Activated B cell treated with CpG ODN at 0.5 μM for 24 hours (primary cell): ENCODE measurements at regions not wholly inside any gene's neighbourhood (a gene's known extent, or its start where the extent isn't known, plus 50 kb on each side); places are given as distances from the start of the nearest gene placed in this dataset.

Experiments
- ATAC-seq: fragments of 200-7000 bp; cut with Tn5 transposase; one replicate; pipeline ENCODE4 v1.10.0; 2021; ENCODE audit warnings: low read depth, mild to moderate bottlenecking, moderate library complexity
- CTCF ChIA-PET: fragments of 350-600 bp; sonication (Branson Sonifier 250); formaldehyde crosslinking; loops from one replicate; lab custom pipeline; 2021; ENCODE audit warnings: antibody characterized with exemption; lab: Charles Lee
- POLR2A ChIA-PET: fragments of 350-600 bp; sonication (Branson Sonifier 250); formaldehyde crosslinking; loops from one replicate; lab custom pipeline; 2021; ENCODE audit warnings: antibody characterized with exemption; lab: Charles Lee
- DNase-seq: peaks from one replicate; pipeline ENCODE4 v3.0.0; 2022
- H3K27ac Mint-ChIP-seq: one replicate; pipeline ENCODE4 v1.8.0; 2020; ENCODE audit warnings: mixed read lengths
- H3K27me3 Mint-ChIP-seq: one replicate; pipeline ENCODE4 v1.8.0; 2021; ENCODE audit warnings: mixed read lengths
- H3K36me3 Mint-ChIP-seq: one replicate; pipeline ENCODE4 v1.8.0; 2021; ENCODE audit warnings: low read depth, mixed read lengths
- H3K4me1 Mint-ChIP-seq: one replicate; pipeline ENCODE4 v1.8.0; 2021; ENCODE audit warnings: mixed read lengths
- H3K4me3 Mint-ChIP-seq: one replicate; pipeline ENCODE4 v1.8.0; 2020; ENCODE audit warnings: mild to moderate bottlenecking, mixed read lengths
- H3K9me3 Mint-ChIP-seq: one replicate; pipeline ENCODE4 v1.8.0; 2020; ENCODE audit warnings: mixed read lengths
- intact Hi-C: fragments of 100-400 bp; cut with micrococcal nuclease; formaldehyde crosslinking; loops from one replicate; pipeline ENCODE4 v1.15.1; 2024
- TF ChIP-seq, protein P1 (sequence below): fragments of 200-600 bp; IDR thresholded peaks from one replicate; pipeline ENCODE4 v1.8.0; 2022; ENCODE audit warnings: antibody characterized with exemption, mild to moderate bottlenecking

DNA sequence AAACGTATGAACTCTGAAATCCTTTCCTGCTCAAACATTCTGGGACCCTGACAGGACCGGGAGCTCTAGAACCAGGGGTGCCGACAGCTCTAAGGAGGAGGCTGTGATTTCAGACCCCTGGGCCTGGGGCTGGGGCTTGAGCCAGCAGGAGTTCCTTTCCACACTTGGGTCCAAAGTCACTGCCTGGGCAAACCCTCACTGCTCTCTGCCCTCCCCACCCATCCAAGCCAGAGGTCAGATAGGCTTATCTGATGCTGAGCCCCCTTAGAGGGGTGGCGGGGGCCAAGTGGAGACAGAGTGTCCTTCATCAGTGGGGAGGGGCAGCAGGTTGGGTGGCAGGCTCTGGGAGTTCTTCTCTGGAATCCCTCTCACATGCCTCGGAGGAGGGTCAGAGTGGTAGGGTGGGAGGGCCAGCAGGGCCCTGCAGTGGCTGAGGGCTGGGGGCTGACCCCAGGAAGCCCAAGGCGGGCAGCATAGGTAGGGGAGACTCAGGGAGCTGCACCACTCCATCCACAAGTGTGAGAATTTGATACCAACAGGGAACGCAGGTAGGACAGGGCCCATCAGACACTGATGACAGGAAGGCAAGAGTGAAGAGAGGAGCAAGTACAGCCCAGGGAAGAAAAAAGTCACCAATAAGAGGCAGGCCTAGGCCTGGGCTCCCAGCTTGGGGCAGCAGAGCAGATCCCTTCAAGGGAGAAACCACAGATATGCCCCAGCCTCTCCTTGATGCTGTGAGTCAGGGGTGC, 121.0 kb downstream of the MRPL14 start:
- no peaks in the 10 kb centered on the region for H3K36me3 Mint-ChIP-seq
- intact Hi-C loops: no loop called here
- H3K9me3 Mint-ChIP-seq: no peaks in the 10 kb centered on the region
- DNase-seq (no peak), ATAC-seq (no peak)
- CTCF ChIA-PET: no interaction called here
- POLR2A ChIA-PET: no interaction called here
- H3K4me3 Mint-ChIP-seq: no peak overlapping the region
- peaks cover 51% of the 10 kb centered on the region for H3K27me3 Mint-ChIP-seq
- no peak overlapping the region for H3K27ac Mint-ChIP-seq
- TF ChIP-seq, protein P1, sequence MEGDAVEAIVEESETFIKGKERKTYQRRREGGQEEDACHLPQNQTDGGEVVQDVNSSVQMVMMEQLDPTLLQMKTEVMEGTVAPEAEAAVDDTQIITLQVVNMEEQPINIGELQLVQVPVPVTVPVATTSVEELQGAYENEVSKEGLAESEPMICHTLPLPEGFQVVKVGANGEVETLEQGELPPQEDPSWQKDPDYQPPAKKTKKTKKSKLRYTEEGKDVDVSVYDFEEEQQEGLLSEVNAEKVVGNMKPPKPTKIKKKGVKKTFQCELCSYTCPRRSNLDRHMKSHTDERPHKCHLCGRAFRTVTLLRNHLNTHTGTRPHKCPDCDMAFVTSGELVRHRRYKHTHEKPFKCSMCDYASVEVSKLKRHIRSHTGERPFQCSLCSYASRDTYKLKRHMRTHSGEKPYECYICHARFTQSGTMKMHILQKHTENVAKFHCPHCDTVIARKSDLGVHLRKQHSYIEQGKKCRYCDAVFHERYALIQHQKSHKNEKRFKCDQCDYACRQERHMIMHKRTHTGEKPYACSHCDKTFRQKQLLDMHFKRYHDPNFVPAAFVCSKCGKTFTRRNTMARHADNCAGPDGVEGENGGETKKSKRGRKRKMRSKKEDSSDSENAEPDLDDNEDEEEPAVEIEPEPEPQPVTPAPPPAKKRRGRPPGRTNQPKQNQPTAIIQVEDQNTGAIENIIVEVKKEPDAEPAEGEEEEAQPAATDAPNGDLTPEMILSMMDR: no peak
- H3K4me1 Mint-ChIP-seq: peaks cover 12% of the 10 kb centered on the region

DNA sequence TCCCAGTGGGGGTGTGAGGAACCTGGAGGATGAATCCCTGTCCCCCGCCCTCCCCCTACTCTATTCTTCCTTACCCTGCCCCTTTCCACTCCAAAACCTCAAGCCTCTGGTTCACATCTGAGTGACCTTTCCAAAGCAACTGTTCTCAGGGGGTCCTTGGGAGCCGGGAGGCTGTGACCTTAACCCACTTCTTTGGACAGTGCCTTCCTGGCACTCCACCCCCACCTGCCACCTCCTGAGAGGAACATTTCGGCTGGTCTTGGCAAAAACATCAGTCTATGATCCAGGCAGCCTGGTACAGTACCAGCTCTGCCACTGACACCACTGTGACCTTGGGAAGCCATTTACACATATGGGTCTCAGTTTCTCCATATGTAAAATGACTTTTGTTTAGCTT, 121.7 kb downstream of the MRPL14 start:
- ChIA-PET CTCF (no interaction called here), POLR2A (no interaction called here)
- TF ChIP-seq, protein P1: no peak
- Mint-ChIP-seq H3K4me3 (no peak overlapping the region), H3K4me1 (peaks cover 15% of the 10 kb centered on the region), H3K27me3 (peaks cover 52% of the 10 kb centered on the region), H3K9me3 (no peaks in the 10 kb centered on the region), H3K36me3 (no peaks in the 10 kb centered on the region), H3K27ac (no peak overlapping the region)
- DNase-seq: no peak
- ATAC-seq: no peak
- intact Hi-C loops: no loop called here

DNA sequence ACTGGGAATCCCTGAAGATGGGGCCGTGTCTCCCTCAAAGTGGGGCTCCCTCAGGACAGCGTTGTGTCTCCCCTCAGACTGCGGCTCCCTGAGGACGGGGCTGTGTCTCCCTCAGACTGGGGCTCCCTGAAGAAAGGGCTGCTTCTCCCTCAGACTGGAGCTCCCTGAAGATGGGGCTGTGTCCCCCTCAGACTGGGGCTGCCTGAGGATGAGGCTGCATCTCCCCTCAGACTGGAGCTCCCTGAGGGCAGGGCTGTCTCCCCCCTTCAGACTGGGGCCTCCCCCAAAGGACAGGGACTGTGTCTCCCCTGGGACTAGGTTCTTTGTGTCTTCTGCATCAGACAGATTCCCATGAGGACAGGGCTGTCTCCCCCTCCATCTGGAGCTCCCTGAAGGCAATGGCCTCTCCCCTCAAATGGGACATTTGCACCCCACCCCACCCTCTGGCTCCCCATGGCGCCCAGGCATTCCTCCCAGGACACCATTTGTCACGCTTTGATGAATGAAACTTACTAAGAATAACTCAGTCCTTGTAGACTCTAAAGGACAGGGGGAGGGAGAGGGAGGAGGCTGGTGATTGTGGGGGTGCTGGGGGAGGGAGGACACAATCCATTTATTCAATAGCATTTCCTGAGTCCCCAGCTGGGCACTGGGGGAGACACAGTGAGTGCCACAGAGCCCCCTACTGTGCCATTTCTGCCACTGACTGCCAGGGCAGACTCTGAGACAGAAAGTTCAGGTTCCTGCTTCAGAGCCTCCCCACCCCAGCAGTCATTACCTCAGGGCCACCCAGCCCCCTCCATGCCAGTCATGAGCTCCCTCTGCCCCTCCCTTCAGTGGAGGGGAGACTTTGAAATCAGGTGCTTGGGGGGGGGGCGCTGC, 122.4 kb downstream of the MRPL14 start:
- peaks cover 51% of the 10 kb centered on the region for H3K27me3 Mint-ChIP-seq
- ATAC-seq (no peak), DNase-seq (no peak)
- intact Hi-C loops: loop anchor here (5.0 kb wide), 2 partner anchors 67 to 338 kb away; no protein-coding TSS in a partner anchor
- H3K27ac Mint-ChIP-seq: no peak overlapping the region
- CTCF ChIA-PET: interaction anchor here (1.2 kb wide), 1 partner anchor 70 kb away, joined by 3 read pairs; no protein-coding TSS in a partner anchor
- H3K4me3 Mint-ChIP-seq: no peak overlapping the region
- H3K4me1 Mint-ChIP-seq: peaks cover 20% of the 10 kb centered on the region
- TF ChIP-seq, protein P1: no peak
- POLR2A ChIA-PET: interaction anchor here (0.8 kb wide), 1 partner anchor 64 kb away, joined by 3 read pairs; no protein-coding TSS in a partner anchor
- H3K9me3 Mint-ChIP-seq: no peaks in the 10 kb centered on the region
- no peaks in the 10 kb centered on the region for H3K36me3 Mint-ChIP-seq

DNA sequence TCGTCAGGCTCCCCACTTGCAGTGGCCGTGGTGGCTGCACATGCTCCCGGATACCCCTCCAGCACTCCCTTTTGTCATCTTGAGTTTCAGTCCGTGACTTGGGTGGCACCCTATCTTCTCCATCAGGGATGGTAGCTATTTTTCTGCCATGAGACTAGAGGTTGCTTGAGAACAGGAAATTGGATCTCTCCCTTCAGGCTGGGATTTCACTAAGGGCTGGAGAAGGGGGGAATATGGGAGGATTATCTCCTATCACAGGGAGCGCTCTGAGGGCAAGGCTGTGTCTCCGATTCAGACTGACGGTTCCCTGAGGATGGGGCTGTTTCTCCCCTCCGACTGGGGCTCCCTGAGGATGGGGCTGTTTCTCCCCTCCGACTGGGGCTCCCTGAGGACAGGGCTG, 123.1 kb downstream of the MRPL14 start:
- DNase-seq: no peak
- ChIA-PET POLR2A (interaction anchor here (0.8 kb wide), 1 partner anchor 63 kb away, joined by 3 read pairs; no protein-coding TSS in a partner anchor), CTCF (interaction anchor here (1.2 kb wide), 1 partner anchor 71 kb away, joined by 3 read pairs; no protein-coding TSS in a partner anchor)
- H3K4me3 Mint-ChIP-seq: no peak overlapping the region
- no peaks in the 10 kb centered on the region for H3K9me3 Mint-ChIP-seq
- no peaks in the 10 kb centered on the region for H3K36me3 Mint-ChIP-seq
- H3K4me1 Mint-ChIP-seq: peaks cover 20% of the 10 kb centered on the region
- intact Hi-C loops: loop anchor here (5.0 kb wide), 2 partner anchors 68 to 337 kb away; no protein-coding TSS in a partner anchor
- no peak for ATAC-seq
- TF ChIP-seq, protein P1: no peak
- H3K27me3 Mint-ChIP-seq: peaks cover 54% of the 10 kb centered on the region
- H3K27ac Mint-ChIP-seq: no peak overlapping the region
